WTC11 (cell line): ENCODE measurements at regions not wholly inside any gene's neighbourhood (a gene's known extent, or its start where the extent isn't known, plus 50 kb on each side); places are given as distances from the start of the nearest gene placed in this dataset.

Experiments
- FOXK1 ChIP-seq: sonication (generic); formaldehyde crosslinking; IDR thresholded peaks from 2 replicates; pipeline ENCODE4 v1.8.0; 2022; ENCODE audit warnings: mild to moderate bottlenecking, moderate library complexity, missing genetic modification reagents
- GABPB1 ChIP-seq: sonication (generic); formaldehyde crosslinking; IDR thresholded peaks from 2 replicates; pipeline ENCODE4 v1.8.1; 2023; ENCODE audit warnings: mild to moderate bottlenecking, missing genetic modification reagents
- IRF2 ChIP-seq: sonication (generic); formaldehyde crosslinking; IDR thresholded peaks from 2 replicates; pipeline ENCODE4 v1.8.0; 2022; ENCODE audit warnings: low read depth, missing genetic modification reagents, borderline replicate concordance
- MYBL2 ChIP-seq: sonication (generic); formaldehyde crosslinking; IDR thresholded peaks from 2 replicates; pipeline ENCODE4 v1.8.1; 2023; ENCODE audit warnings: mild to moderate bottlenecking, moderate library complexity, missing genetic modification reagents
- SMAD4 ChIP-seq: sonication (generic); formaldehyde crosslinking; IDR thresholded peaks from 2 replicates; pipeline ENCODE4 v1.8.0; 2022; ENCODE audit warnings: mild to moderate bottlenecking, missing genetic modification reagents
- SP1 ChIP-seq: sonication (generic); formaldehyde crosslinking; conservative IDR thresholded peaks from 2 replicates; pipeline ENCODE4 v1.8.1; 2022; ENCODE audit warnings: missing genetic modification reagents
- TEAD4 ChIP-seq: sonication (generic); formaldehyde crosslinking; IDR thresholded peaks from 2 replicates; pipeline ENCODE4 v1.8.0; 2022; ENCODE audit warnings: mild to moderate bottlenecking, missing genetic modification reagents
- TF ChIP-seq, protein P1 (sequence below): fragments of 200-600 bp; IDR thresholded peaks from 2 replicates; pipeline ENCODE4 v1.8.0; 2022; ENCODE audit warnings: antibody characterized with exemption
- TF ChIP-seq, protein P2 (sequence below): sonication (generic); formaldehyde crosslinking; IDR thresholded peaks from 2 replicates; pipeline ENCODE4 v1.8.0; 2022; ENCODE audit warnings: missing genetic modification reagents
- TF ChIP-seq, protein P3 (sequence below): sonication (generic); formaldehyde crosslinking; IDR thresholded peaks from 2 replicates; pipeline ENCODE4 v1.8.1; 2023; ENCODE audit warnings: mild to moderate bottlenecking, missing genetic modification reagents, moderate library complexity

DNA sequence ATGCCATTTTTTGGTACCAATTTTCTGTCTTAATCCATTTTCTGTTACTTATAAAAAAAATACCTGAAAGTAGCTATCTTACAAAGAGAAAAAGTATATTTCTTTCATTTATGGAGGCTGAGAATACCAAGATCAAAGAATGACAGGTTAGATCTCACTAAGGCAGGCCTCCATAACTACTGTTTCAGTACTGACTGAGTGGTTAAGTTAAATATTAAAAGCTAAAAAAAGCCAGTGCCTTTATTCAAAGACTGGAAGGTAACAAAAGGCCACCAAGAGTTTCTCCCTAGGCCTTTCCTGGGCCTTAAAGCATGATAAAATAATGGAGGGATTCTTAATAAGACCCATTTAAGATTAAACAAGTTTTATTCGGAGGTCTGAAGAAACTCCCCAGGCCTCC is 687.7 kb upstream of the ADGRL4 start:
- TF ChIP-seq, protein P1, sequence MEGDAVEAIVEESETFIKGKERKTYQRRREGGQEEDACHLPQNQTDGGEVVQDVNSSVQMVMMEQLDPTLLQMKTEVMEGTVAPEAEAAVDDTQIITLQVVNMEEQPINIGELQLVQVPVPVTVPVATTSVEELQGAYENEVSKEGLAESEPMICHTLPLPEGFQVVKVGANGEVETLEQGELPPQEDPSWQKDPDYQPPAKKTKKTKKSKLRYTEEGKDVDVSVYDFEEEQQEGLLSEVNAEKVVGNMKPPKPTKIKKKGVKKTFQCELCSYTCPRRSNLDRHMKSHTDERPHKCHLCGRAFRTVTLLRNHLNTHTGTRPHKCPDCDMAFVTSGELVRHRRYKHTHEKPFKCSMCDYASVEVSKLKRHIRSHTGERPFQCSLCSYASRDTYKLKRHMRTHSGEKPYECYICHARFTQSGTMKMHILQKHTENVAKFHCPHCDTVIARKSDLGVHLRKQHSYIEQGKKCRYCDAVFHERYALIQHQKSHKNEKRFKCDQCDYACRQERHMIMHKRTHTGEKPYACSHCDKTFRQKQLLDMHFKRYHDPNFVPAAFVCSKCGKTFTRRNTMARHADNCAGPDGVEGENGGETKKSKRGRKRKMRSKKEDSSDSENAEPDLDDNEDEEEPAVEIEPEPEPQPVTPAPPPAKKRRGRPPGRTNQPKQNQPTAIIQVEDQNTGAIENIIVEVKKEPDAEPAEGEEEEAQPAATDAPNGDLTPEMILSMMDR = no peak
- no peak for TF ChIP-seq FOXK1 (CRISPR knock-in tag)
- no peak for TF ChIP-seq SMAD4 (CRISPR knock-in tag)
- TF ChIP-seq MYBL2 (CRISPR knock-in tag) = no peak
- TF ChIP-seq TEAD4 (CRISPR knock-in tag) = no peak
- TF ChIP-seq, protein P2, sequence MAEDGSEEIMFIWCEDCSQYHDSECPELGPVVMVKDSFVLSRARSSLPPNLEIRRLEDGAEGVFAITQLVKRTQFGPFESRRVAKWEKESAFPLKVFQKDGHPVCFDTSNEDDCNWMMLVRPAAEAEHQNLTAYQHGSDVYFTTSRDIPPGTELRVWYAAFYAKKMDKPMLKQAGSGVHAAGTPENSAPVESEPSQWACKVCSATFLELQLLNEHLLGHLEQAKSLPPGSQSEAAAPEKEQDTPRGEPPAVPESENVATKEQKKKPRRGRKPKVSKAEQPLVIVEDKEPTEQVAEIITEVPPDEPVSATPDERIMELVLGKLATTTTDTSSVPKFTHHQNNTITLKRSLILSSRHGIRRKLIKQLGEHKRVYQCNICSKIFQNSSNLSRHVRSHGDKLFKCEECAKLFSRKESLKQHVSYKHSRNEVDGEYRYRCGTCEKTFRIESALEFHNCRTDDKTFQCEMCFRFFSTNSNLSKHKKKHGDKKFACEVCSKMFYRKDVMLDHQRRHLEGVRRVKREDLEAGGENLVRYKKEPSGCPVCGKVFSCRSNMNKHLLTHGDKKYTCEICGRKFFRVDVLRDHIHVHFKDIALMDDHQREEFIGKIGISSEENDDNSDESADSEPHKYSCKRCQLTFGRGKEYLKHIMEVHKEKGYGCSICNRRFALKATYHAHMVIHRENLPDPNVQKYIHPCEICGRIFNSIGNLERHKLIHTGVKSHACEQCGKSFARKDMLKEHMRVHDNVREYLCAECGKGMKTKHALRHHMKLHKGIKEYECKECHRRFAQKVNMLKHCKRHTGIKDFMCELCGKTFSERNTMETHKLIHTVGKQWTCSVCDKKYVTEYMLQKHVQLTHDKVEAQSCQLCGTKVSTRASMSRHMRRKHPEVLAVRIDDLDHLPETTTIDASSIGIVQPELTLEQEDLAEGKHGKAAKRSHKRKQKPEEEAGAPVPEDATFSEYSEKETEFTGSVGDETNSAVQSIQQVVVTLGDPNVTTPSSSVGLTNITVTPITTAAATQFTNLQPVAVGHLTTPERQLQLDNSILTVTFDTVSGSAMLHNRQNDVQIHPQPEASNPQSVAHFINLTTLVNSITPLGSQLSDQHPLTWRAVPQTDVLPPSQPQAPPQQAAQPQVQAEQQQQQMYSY (CRISPR knock-in tag) = no peak
- TF ChIP-seq, protein P3, sequence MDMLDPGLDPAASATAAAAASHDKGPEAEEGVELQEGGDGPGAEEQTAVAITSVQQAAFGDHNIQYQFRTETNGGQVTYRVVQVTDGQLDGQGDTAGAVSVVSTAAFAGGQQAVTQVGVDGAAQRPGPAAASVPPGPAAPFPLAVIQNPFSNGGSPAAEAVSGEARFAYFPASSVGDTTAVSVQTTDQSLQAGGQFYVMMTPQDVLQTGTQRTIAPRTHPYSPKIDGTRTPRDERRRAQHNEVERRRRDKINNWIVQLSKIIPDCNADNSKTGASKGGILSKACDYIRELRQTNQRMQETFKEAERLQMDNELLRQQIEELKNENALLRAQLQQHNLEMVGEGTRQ = no peak
- no peak for TF ChIP-seq GABPB1 (CRISPR knock-in tag)
- TF ChIP-seq IRF2 (CRISPR knock-in tag) = no peak
- no peak for TF ChIP-seq SP1
